WTC11 (cell line): ENCODE measurements at regions not wholly inside any gene's neighbourhood (a gene's known extent, or its start where the extent isn't known, plus 50 kb on each side); places are given as distances from the start of the nearest gene placed in this dataset.

Experiments
- ATAC-seq: fragments of 200-7000 bp; cut with Tn5 transposase; 2 replicates; pipeline ENCODE4 v1.10.0; 2021; ENCODE audit warnings: mild to moderate bottlenecking, moderate library complexity
- CTCF ChIA-PET: fragments of 300-600 bp; sonication (Branson Sonifier 250); formaldehyde crosslinking; loops from one replicate; lab custom pipeline; 2021; ENCODE audit warnings: antibody characterized with exemption; lab: Charles Lee
- POLR2A ChIA-PET: fragments of 350-600 bp; sonication (Branson Sonifier 250); formaldehyde crosslinking; loops from one replicate; lab custom pipeline; 2021; ENCODE audit warnings: antibody characterized with exemption; lab: Charles Lee
- DNase-seq: peaks from one replicate; pipeline ENCODE4 v3.0.0; 2021; ENCODE audit warnings: low spot score
- H3K27ac Mint-ChIP-seq: 2 replicates; pipeline ENCODE4 v1.8.0; 2021; ENCODE audit warnings: mixed read lengths
- H3K27me3 Mint-ChIP-seq: 2 replicates; pipeline ENCODE4 v1.8.0; 2021; ENCODE audit warnings: low read depth, mild to moderate bottlenecking, moderate library complexity, mixed read lengths
- H3K36me3 Mint-ChIP-seq: 2 replicates; pipeline ENCODE4 v1.8.0; 2021; ENCODE audit warnings: mixed read lengths
- H3K4me1 Mint-ChIP-seq: 2 replicates; pipeline ENCODE4 v1.8.0; 2022; ENCODE audit warnings: mixed read lengths
- H3K4me3 Mint-ChIP-seq: 2 replicates; pipeline ENCODE4 v1.8.0; 2021; ENCODE audit warnings: mild to moderate bottlenecking, moderate library complexity, mixed read lengths
- H3K9me3 Mint-ChIP-seq: 2 replicates; pipeline ENCODE4 v1.8.0; 2021; ENCODE audit warnings: mixed read lengths
- CREB1 ChIP-seq: sonication (generic); formaldehyde crosslinking; IDR thresholded peaks from 2 replicates; pipeline ENCODE4 v1.8.0; 2023; ENCODE audit warnings: mild to moderate bottlenecking, missing genetic modification reagents
- CREM ChIP-seq: sonication (generic); formaldehyde crosslinking; IDR thresholded peaks from 2 replicates; pipeline ENCODE4 v1.8.1; 2022; ENCODE audit warnings: mild to moderate bottlenecking, missing genetic modification reagents, moderate library complexity
- ELF4 ChIP-seq: sonication (generic); formaldehyde crosslinking; IDR thresholded peaks from 2 replicates; pipeline ENCODE4 v1.8.1; 2022; ENCODE audit warnings: low read depth, mild to moderate bottlenecking, moderate library complexity, missing genetic modification reagents
- ESRRA ChIP-seq: sonication (generic); formaldehyde crosslinking; IDR thresholded peaks from 2 replicates; pipeline ENCODE4 v1.8.1; 2022; ENCODE audit warnings: mild to moderate bottlenecking, missing genetic modification reagents, borderline replicate concordance
- ETV6 ChIP-seq: sonication (generic); formaldehyde crosslinking; IDR thresholded peaks from 2 replicates; pipeline ENCODE4 v1.8.1; 2022; ENCODE audit warnings: mild to moderate bottlenecking, missing genetic modification reagents
- FOXP1 ChIP-seq: sonication (generic); formaldehyde crosslinking; IDR thresholded peaks from 2 replicates; pipeline ENCODE4 v1.8.0; 2022; ENCODE audit warnings: missing genetic modification reagents, mild to moderate bottlenecking, moderate library complexity, borderline replicate concordance
- IRF2 ChIP-seq: sonication (generic); formaldehyde crosslinking; IDR thresholded peaks from 2 replicates; pipeline ENCODE4 v1.8.0; 2022; ENCODE audit warnings: low read depth, missing genetic modification reagents, borderline replicate concordance
- KAT7 ChIP-seq: sonication (generic); formaldehyde crosslinking; IDR thresholded peaks from 2 replicates; pipeline ENCODE4 v1.8.1; 2023; ENCODE audit warnings: missing genetic modification reagents, mild to moderate bottlenecking, borderline replicate concordance
- NFATC4 ChIP-seq: fragments of 250-450 bp; sonication (Bioruptor Pico); IDR thresholded peaks from 2 replicates; pipeline ENCODE4 v1.9.0; 2021; ENCODE audit warnings: mild to moderate bottlenecking
- NR3C1 ChIP-seq: sonication (generic); formaldehyde crosslinking; conservative IDR thresholded peaks from 2 replicates; pipeline ENCODE4 v1.8.1; 2023; ENCODE audit warnings: low read depth, mild to moderate bottlenecking, missing genetic modification reagents
- SMAD3 ChIP-seq: sonication (generic); formaldehyde crosslinking; IDR thresholded peaks from 2 replicates; pipeline ENCODE4 v1.8.0; 2022; ENCODE audit warnings: missing genetic modification reagents, mild to moderate bottlenecking, borderline replicate concordance
- TEAD4 ChIP-seq: sonication (generic); formaldehyde crosslinking; IDR thresholded peaks from 2 replicates; pipeline ENCODE4 v1.8.0; 2022; ENCODE audit warnings: mild to moderate bottlenecking, missing genetic modification reagents
- ZNF423 ChIP-seq: fragments of 250-450 bp; sonication (Bioruptor Pico); IDR thresholded peaks from 2 replicates; pipeline ENCODE4 v2.1.2; 2022; ENCODE audit warnings: mild to moderate bottlenecking, moderate library complexity
- TF ChIP-seq, protein P1 (sequence below): fragments of 250-450 bp; sonication (Bioruptor Pico); IDR thresholded peaks from 2 replicates; pipeline ENCODE4 v1.9.0; 2021; ENCODE audit warnings: moderate library complexity, mild to moderate bottlenecking, inconsistent platforms, borderline replicate concordance
- TF ChIP-seq, protein P2 (sequence below): sonication (generic); formaldehyde crosslinking; IDR thresholded peaks from 2 replicates; pipeline ENCODE4 v1.8.0; 2022; ENCODE audit warnings: missing genetic modification reagents
- TF ChIP-seq, protein P3 (sequence below): sonication (generic); formaldehyde crosslinking; IDR thresholded peaks from 2 replicates; pipeline ENCODE4 v1.8.0; 2023; ENCODE audit warnings: mild to moderate bottlenecking, missing genetic modification reagents
- TF ChIP-seq, protein P4 (sequence below): sonication (generic); formaldehyde crosslinking; IDR thresholded peaks from 2 replicates; pipeline ENCODE4 v1.8.0; 2022; ENCODE audit warnings: mild to moderate bottlenecking, missing genetic modification reagents
- TF ChIP-seq, protein P5 (sequence below): sonication (generic); formaldehyde crosslinking; IDR thresholded peaks from 2 replicates; pipeline ENCODE4 v1.8.1; 2022; ENCODE audit warnings: low read depth, mild to moderate bottlenecking, moderate library complexity, missing genetic modification reagents, borderline replicate concordance
- TF ChIP-seq, protein P6 (sequence below): sonication (generic); formaldehyde crosslinking; IDR thresholded peaks from 2 replicates; pipeline ENCODE4 v1.8.1; 2023; ENCODE audit warnings: mild to moderate bottlenecking, missing genetic modification reagents, moderate library complexity
- TF ChIP-seq, protein P7 (sequence below): sonication (generic); formaldehyde crosslinking; IDR thresholded peaks from 2 replicates; pipeline ENCODE4 v1.8.0; 2022; ENCODE audit warnings: mild to moderate bottlenecking, missing genetic modification reagents
- TF ChIP-seq, protein P8 (sequence below): sonication (generic); formaldehyde crosslinking; IDR thresholded peaks from 2 replicates; pipeline ENCODE4 v1.8.1; 2023; ENCODE audit warnings: mild to moderate bottlenecking, missing genetic modification reagents, moderate library complexity

DNA sequence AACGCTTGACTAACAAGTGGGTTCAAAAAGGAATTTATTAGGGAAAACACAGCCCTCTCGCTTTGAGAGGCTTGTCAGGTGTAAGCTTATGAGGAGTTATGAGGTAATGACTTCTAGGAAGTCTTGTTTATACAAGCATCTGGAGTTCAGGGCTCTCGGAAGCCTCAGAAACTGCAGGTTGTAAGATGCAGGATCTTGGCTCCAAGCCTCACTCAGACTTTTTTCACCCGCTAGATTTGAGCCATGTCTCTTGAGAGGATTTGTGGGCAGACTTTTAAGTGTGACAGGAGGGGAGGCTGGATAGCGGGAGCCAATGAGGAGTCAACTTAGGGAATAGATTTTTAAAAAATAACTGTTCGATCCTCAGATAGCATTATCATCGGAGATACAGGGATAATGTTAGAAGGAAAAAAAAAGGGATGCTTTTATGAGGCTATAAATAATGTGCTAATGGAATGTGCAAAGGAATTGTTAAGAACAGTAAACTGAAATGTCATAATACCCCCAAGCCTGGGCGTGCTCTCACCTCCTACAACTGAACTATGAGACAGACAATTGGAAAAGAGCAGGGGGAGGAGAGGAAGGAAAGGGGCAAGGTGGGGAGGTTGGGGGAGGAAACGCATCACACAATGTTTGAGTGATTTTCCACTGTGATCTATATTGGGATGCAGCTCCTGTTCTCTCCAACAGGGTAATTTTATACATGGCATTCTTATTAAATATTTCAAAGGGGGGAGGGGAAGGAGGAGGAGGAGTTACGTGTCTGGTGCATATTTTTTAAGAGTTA lies 107.4 kb upstream of the ESRRG start:
- TF ChIP-seq CREB1 (CRISPR knock-in tag) (no peak), IRF2 (CRISPR knock-in tag) (no peak), NFATC4 (CRISPR knock-in tag) (no peak), ESRRA (CRISPR knock-in tag) (no peak), TEAD4 (CRISPR knock-in tag) (no peak), FOXP1 (CRISPR knock-in tag) (no peak), ZNF423 (CRISPR knock-in tag) (no peak), ETV6 (CRISPR knock-in tag) (no peak)
- TF ChIP-seq, protein P1, sequence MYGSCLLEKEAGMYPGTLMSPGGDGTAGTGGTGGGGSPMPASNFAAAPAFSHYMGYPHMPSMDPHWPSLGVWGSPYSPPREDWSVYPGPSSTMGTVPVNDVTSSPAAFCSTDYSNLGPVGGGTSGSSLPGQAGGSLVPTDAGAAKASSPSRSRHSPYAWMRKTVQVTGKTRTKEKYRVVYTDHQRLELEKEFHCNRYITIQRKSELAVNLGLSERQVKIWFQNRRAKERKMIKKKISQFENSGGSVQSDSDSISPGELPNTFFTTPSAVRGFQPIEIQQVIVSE (CRISPR knock-in tag), result no peak
- TF ChIP-seq, protein P2, sequence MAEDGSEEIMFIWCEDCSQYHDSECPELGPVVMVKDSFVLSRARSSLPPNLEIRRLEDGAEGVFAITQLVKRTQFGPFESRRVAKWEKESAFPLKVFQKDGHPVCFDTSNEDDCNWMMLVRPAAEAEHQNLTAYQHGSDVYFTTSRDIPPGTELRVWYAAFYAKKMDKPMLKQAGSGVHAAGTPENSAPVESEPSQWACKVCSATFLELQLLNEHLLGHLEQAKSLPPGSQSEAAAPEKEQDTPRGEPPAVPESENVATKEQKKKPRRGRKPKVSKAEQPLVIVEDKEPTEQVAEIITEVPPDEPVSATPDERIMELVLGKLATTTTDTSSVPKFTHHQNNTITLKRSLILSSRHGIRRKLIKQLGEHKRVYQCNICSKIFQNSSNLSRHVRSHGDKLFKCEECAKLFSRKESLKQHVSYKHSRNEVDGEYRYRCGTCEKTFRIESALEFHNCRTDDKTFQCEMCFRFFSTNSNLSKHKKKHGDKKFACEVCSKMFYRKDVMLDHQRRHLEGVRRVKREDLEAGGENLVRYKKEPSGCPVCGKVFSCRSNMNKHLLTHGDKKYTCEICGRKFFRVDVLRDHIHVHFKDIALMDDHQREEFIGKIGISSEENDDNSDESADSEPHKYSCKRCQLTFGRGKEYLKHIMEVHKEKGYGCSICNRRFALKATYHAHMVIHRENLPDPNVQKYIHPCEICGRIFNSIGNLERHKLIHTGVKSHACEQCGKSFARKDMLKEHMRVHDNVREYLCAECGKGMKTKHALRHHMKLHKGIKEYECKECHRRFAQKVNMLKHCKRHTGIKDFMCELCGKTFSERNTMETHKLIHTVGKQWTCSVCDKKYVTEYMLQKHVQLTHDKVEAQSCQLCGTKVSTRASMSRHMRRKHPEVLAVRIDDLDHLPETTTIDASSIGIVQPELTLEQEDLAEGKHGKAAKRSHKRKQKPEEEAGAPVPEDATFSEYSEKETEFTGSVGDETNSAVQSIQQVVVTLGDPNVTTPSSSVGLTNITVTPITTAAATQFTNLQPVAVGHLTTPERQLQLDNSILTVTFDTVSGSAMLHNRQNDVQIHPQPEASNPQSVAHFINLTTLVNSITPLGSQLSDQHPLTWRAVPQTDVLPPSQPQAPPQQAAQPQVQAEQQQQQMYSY, result no peak
- TF ChIP-seq, protein P3, sequence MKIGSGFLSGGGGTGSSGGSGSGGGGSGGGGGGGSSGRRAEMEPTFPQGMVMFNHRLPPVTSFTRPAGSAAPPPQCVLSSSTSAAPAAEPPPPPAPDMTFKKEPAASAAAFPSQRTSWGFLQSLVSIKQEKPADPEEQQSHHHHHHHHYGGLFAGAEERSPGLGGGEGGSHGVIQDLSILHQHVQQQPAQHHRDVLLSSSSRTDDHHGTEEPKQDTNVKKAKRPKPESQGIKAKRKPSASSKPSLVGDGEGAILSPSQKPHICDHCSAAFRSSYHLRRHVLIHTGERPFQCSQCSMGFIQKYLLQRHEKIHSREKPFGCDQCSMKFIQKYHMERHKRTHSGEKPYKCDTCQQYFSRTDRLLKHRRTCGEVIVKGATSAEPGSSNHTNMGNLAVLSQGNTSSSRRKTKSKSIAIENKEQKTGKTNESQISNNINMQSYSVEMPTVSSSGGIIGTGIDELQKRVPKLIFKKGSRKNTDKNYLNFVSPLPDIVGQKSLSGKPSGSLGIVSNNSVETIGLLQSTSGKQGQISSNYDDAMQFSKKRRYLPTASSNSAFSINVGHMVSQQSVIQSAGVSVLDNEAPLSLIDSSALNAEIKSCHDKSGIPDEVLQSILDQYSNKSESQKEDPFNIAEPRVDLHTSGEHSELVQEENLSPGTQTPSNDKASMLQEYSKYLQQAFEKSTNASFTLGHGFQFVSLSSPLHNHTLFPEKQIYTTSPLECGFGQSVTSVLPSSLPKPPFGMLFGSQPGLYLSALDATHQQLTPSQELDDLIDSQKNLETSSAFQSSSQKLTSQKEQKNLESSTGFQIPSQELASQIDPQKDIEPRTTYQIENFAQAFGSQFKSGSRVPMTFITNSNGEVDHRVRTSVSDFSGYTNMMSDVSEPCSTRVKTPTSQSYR (CRISPR knock-in tag), result no peak
- TF ChIP-seq, protein P4, sequence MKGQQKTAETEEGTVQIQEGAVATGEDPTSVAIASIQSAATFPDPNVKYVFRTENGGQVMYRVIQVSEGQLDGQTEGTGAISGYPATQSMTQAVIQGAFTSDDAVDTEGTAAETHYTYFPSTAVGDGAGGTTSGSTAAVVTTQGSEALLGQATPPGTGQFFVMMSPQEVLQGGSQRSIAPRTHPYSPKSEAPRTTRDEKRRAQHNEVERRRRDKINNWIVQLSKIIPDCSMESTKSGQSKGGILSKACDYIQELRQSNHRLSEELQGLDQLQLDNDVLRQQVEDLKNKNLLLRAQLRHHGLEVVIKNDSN, result no peak
- TF ChIP-seq, all 79 proteins: peak for 0
- Mint-ChIP-seq H3K9me3 (peaks cover 7% of the 10 kb centered on the region), H3K27me3 (no peaks in the 10 kb centered on the region; the same call in 1 of the 2 replicates), H3K27ac (no peak overlapping the region), H3K4me3 (no peak overlapping the region), H3K4me1 (peaks cover 41% of the 10 kb centered on the region), H3K36me3 (no peaks in the 10 kb centered on the region)
- peak; percentile 32; the same call in 1 of the 2 replicates for ATAC-seq
- no peak for DNase-seq
- POLR2A ChIA-PET, result interaction anchor here (0.7 kb wide), 1 partner anchor 8 kb away, joined by 3 read pairs; no protein-coding TSS in a partner anchor
- CTCF ChIA-PET, result interaction anchor here (0.6 to 1.2 kb wide), 3 partner anchors 18 to 1055 kb away, joined by 3 to 5 read pairs (median 3); no protein-coding TSS in a partner anchor

DNA sequence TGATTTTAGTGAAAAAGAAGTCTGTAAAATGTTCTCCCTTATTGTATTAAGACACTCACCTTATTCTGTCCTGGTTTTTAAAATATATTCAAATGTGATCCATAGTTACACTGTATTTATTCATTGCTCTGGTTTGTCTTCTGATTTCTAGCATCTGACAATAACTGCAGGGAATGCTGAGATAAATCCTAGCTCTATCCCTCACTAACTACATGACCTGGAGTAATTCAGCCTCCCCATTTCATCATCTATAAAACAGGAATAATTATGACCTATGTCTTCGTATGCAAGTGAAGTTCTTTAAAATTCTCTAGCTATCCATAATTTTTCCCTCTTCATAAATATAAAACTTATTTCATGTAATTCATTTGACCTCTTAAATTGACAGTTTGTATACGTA lies 104.0 kb upstream of the ESRRG start:
- Mint-ChIP-seq H3K4me3 (no peak overlapping the region), H3K4me1 (peaks cover 49% of the 10 kb centered on the region), H3K9me3 (no peaks in the 10 kb centered on the region), H3K27me3 (peaks cover 5% of the 10 kb centered on the region), H3K27ac (no peak overlapping the region), H3K36me3 (no peaks in the 10 kb centered on the region)
- DNase-seq, result no peak
- no peak for ATAC-seq
- ChIA-PET POLR2A (no interaction called here), CTCF (no interaction called here)
- TF ChIP-seq SMAD3 (no peak), NR3C1 (CRISPR knock-in tag) (no peak), ELF4 (CRISPR knock-in tag) (no peak), KAT7 (CRISPR knock-in tag) (no peak), CREM (CRISPR knock-in tag) (no peak), CREB1 (CRISPR knock-in tag) (no peak)
- TF ChIP-seq, protein P5, sequence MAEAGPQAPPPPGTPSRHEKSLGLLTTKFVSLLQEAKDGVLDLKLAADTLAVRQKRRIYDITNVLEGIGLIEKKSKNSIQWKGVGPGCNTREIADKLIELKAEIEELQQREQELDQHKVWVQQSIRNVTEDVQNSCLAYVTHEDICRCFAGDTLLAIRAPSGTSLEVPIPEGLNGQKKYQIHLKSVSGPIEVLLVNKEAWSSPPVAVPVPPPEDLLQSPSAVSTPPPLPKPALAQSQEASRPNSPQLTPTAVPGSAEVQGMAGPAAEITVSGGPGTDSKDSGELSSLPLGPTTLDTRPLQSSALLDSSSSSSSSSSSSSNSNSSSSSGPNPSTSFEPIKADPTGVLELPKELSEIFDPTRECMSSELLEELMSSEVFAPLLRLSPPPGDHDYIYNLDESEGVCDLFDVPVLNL (CRISPR knock-in tag), result no peak
- TF ChIP-seq, protein P6, sequence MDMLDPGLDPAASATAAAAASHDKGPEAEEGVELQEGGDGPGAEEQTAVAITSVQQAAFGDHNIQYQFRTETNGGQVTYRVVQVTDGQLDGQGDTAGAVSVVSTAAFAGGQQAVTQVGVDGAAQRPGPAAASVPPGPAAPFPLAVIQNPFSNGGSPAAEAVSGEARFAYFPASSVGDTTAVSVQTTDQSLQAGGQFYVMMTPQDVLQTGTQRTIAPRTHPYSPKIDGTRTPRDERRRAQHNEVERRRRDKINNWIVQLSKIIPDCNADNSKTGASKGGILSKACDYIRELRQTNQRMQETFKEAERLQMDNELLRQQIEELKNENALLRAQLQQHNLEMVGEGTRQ, result no peak
- TF ChIP-seq, protein P7, sequence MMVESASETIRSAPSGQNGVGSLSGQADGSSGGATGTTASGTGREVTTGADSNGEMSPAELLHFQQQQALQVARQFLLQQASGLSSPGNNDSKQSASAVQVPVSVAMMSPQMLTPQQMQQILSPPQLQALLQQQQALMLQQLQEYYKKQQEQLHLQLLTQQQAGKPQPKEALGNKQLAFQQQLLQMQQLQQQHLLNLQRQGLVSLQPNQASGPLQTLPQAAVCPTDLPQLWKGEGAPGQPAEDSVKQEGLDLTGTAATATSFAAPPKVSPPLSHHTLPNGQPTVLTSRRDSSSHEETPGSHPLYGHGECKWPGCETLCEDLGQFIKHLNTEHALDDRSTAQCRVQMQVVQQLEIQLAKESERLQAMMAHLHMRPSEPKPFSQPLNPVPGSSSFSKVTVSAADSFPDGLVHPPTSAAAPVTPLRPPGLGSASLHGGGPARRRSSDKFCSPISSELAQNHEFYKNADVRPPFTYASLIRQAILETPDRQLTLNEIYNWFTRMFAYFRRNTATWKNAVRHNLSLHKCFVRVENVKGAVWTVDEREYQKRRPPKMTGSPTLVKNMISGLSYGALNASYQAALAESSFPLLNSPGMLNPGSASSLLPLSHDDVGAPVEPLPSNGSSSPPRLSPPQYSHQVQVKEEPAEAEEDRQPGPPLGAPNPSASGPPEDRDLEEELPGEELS (CRISPR knock-in tag), result no peak
- TF ChIP-seq, protein P8, sequence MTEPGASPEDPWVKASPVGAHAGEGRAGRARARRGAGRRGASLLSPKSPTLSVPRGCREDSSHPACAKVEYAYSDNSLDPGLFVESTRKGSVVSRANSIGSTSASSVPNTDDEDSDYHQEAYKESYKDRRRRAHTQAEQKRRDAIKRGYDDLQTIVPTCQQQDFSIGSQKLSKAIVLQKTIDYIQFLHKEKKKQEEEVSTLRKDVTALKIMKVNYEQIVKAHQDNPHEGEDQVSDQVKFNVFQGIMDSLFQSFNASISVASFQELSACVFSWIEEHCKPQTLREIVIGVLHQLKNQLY (CRISPR knock-in tag), result no peak
